Chondrocyte (in vitro differentiated cells): ENCODE measurements at regions not wholly inside any gene's neighbourhood (a gene's known extent, or its start where the extent isn't known, plus 50 kb on each side); places are given as distances from the start of the nearest gene placed in this dataset.

Experiments
- DNase-seq: peaks from one replicate; pipeline ENCODE4 v3.0.0; 2021; ENCODE audit warnings: mixed read lengths, low spot score
- H3K27ac Mint-ChIP-seq: one replicate; pipeline ENCODE4 v1.8.0; 2021; ENCODE audit warnings: mild to moderate bottlenecking, moderate library complexity, mixed read lengths; ENCODE audit not compliant: unreplicated experiment
- H3K27me3 Mint-ChIP-seq: 2 replicates; pipeline ENCODE4 v1.8.0; 2021; ENCODE audit warnings: low read depth, mixed read lengths
- H3K36me3 Mint-ChIP-seq: 2 replicates; pipeline ENCODE4 v1.8.0; 2021; ENCODE audit warnings: low read depth, mixed read lengths
- H3K4me1 Mint-ChIP-seq: 2 replicates; pipeline ENCODE4 v1.8.0; 2021; ENCODE audit warnings: low read depth, mild to moderate bottlenecking, mixed read lengths
- H3K4me3 Mint-ChIP-seq: one replicate; pipeline ENCODE4 v1.8.0; 2021; ENCODE audit warnings: mild to moderate bottlenecking, moderate library complexity, mixed read lengths; ENCODE audit not compliant: unreplicated experiment
- H3K9me3 Mint-ChIP-seq: 2 replicates; pipeline ENCODE4 v1.8.0; 2021; ENCODE audit warnings: low read depth, mixed read lengths
- CTCF ChIP-seq: fragments of 200-600 bp; sonication (generic); IDR thresholded peaks from 2 replicates; pipeline ENCODE4 v1.5.0; 2021; ENCODE audit warnings: antibody characterized with exemption, mild to moderate bottlenecking, moderate library complexity

GRCh38 chr2:217631115-217631514 is 371.7 kb downstream of the TNS1 start:
- Mint-ChIP-seq H3K27ac (no peak overlapping the region), H3K9me3 (no peaks in the 10 kb centered on the region), H3K4me1 (peaks cover 67% of the 10 kb centered on the region), H3K4me3 (no peak overlapping the region), H3K27me3 (no peaks in the 10 kb centered on the region), H3K36me3 (peaks cover 3% of the 10 kb centered on the region)
- no peak for DNase-seq
- no peak for TF ChIP-seq CTCF

- H3K36me3 Mint-ChIP-seq: peaks cover 2% of the 10 kb centered on the region
- H3K27ac Mint-ChIP-seq: no peak overlapping the region
- no peak overlapping the region for H3K4me3 Mint-ChIP-seq
- H3K4me1 Mint-ChIP-seq: peaks cover 68% of the 10 kb centered on the region
- TF ChIP-seq CTCF: no peak
- H3K27me3 Mint-ChIP-seq: no peaks in the 10 kb centered on the region
- no peaks in the 10 kb centered on the region for H3K9me3 Mint-ChIP-seq
- DNase-seq: no peak
Measured at GRCh38 chr2:217629347-217629746, 373.4 kb downstream of the TNS1 start.

GRCh38 chr2:217628061-217628460 is 374.7 kb downstream of the TNS1 start:
- Mint-ChIP-seq H3K4me1 (peaks cover 76% of the 10 kb centered on the region), H3K4me3 (no peak overlapping the region), H3K36me3 (no peaks in the 10 kb centered on the region), H3K27me3 (no peaks in the 10 kb centered on the region), H3K27ac (no peak overlapping the region), H3K9me3 (no peaks in the 10 kb centered on the region)
- DNase-seq: no peak
- TF ChIP-seq CTCF: no peak

GRCh38 chr2:217626926-217627325 is 375.9 kb downstream of the TNS1 start:
- Mint-ChIP-seq H3K27ac (no peak overlapping the region), H3K9me3 (no peaks in the 10 kb centered on the region), H3K27me3 (no peaks in the 10 kb centered on the region), H3K4me1 (peaks cover 82% of the 10 kb centered on the region), H3K4me3 (no peak overlapping the region), H3K36me3 (no peaks in the 10 kb centered on the region)
- no peak for TF ChIP-seq CTCF
- no peak for DNase-seq

- H3K9me3 Mint-ChIP-seq: no peaks in the 10 kb centered on the region
- H3K4me1 Mint-ChIP-seq: peaks cover 82% of the 10 kb centered on the region
- H3K27ac Mint-ChIP-seq: peak overlapping the region; percentile 10
- H3K4me3 Mint-ChIP-seq: no peak overlapping the region
- no peak for DNase-seq
- TF ChIP-seq CTCF: no peak
- H3K36me3 Mint-ChIP-seq: no peaks in the 10 kb centered on the region
- no peaks in the 10 kb centered on the region for H3K27me3 Mint-ChIP-seq
Measured at GRCh38 chr2:217625557-217626169, 377.1 kb downstream of the TNS1 start.
